Psoas muscle (tissue), 7 donors: ENCODE measurements at regions not wholly inside any gene's neighbourhood (a gene's known extent, or its start where the extent isn't known, plus 50 kb on each side); places are given as distances from the start of the nearest gene placed in this dataset.

ENCODE experiments used
- ATAC-seq, 4 donors: fragments of 200-7000 bp; cut with Tn5 transposase; one replicate each; pipeline ENCODE4 v1.9.1; 2020; ENCODE audit warnings: moderate library complexity in 3 of 4, mild to moderate bottlenecking in 2 of 4
- DNase-seq, 2 donors: peaks; one replicate each; pipeline ENCODE4 v3.0.0-alpha.2; 2020
- H3K27ac ChIP-seq: fragments of 200-600 bp; one replicate; pipeline ENCODE4 v1.8.0; 2022
- H3K27me3 ChIP-seq, 3 donors: fragments of 200-600 bp in 1 of 3; one replicate each; pipeline versions ENCODE4 v1.6.1 to v1.8.0; 2013 to 2022; ENCODE audit warnings: low read length in 2 of 3, mild to moderate bottlenecking in 2 of 3, moderate library complexity in 1 of 3; ENCODE audit not compliant: insufficient read depth in 3 of 3
- H3K36me3 ChIP-seq, 2 donors: fragments of 200-600 bp in 1 of 2; one replicate each; pipeline versions ENCODE4 v1.6.1 to v1.8.0; 2013 to 2022; ENCODE audit warnings: low read depth in 1 of 2, mild to moderate bottlenecking in 1 of 2, moderate library complexity in 1 of 2; ENCODE audit not compliant: insufficient read depth in 1 of 2
- H3K4me1 ChIP-seq: fragments of 200-600 bp; one replicate; pipeline ENCODE4 v1.8.0; 2022
- H3K4me3 ChIP-seq: fragments of 200-600 bp; one replicate; pipeline ENCODE4 v1.8.0; 2022; ENCODE audit warnings: mild to moderate bottlenecking
- H3K9me3 ChIP-seq: fragments of 200-600 bp; one replicate; pipeline ENCODE4 v1.8.0; 2022
- WGBS, 3 donors: extraction: QIAGEN DNeasy Blood & Tissue Kit; methylation state at CpG; one replicate each; pipeline versions ENCODE4 v1.1.6 to v1.1.7; 2013; 5-methylcytosine and 5-hydroxymethylcytosine counted together
- intact Hi-C, 2 donors: fragments of 100-400 bp; cut with DNase I; formaldehyde crosslinking; loops; one replicate each; pipeline versions ENCODE4 v1.11.0 to v1.14.2; 2022
- TF ChIP-seq, protein P1 (sequence below): fragments of 200-600 bp; IDR thresholded peaks from one replicate; pipeline ENCODE4 v1.8.0; 2022; ENCODE audit warnings: antibody characterized with exemption
- donor health status: healthy with polysubstance abuse.
- donor health status: DM: no; HTN: no; CAD: no; lungs with moderate emphysema.
- donor health status: Bipolar disorder and iron deficiency.
- donor health status: healthy.
- donor health status: DM: yes; HTN: yes; CAD: no.
- donor health status: DM: no; HTN: no; CAD: no.
- donor health status: DM: yes; HTN: yes; CAD: no.

DNA sequence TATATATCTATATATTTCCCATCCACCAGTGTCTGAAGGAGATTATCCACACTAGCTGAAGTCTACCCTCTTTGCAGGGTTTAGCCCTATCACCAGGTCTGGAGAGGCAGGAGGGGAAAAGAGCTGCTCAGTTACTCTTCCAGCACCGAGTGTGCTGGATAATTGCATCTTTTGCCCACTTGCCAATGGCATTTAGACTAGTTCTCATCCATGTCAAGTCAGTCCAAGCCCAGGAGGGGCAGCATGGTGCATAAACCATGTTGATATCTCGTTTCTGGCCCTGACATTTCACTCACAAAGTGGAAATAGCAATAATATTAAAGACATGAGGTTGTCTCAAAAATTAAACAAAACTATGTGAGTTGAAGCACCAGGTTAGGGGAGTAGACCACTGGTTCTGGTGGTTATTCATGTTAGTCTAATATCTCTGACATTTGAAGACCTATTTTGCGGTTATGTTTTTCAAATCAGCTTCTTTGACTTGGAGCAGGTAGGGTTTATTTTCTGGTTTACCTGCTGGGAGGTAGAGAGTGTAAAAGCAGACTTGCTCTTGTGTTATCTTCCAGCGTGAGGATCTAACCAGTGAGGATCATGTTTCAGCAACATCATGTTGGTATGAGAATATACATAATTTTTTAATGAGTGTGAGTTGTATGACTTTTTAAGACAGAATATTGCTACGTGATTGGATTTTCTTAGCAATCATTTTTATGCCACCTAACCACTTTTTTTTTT is 273.2 kb upstream of the KIRREL3 start:
- ATAC-seq: no peak
- H3K4me1 ChIP-seq: no peaks in the 10 kb centered on the region
- 50 to 60% (median 54%) methylated on average over 5 of the region's 5 CpGs for WGBS, 3 donors
- H3K27me3 ChIP-seq: peaks cover 0 to 3% (median 3%) of the 10 kb centered on the region in 3 donors
- TF ChIP-seq, protein P1, sequence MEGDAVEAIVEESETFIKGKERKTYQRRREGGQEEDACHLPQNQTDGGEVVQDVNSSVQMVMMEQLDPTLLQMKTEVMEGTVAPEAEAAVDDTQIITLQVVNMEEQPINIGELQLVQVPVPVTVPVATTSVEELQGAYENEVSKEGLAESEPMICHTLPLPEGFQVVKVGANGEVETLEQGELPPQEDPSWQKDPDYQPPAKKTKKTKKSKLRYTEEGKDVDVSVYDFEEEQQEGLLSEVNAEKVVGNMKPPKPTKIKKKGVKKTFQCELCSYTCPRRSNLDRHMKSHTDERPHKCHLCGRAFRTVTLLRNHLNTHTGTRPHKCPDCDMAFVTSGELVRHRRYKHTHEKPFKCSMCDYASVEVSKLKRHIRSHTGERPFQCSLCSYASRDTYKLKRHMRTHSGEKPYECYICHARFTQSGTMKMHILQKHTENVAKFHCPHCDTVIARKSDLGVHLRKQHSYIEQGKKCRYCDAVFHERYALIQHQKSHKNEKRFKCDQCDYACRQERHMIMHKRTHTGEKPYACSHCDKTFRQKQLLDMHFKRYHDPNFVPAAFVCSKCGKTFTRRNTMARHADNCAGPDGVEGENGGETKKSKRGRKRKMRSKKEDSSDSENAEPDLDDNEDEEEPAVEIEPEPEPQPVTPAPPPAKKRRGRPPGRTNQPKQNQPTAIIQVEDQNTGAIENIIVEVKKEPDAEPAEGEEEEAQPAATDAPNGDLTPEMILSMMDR: no peak
- DNase-seq: no peak
- no peak overlapping the region for H3K27ac ChIP-seq
- no peaks in the 10 kb centered on the region for H3K36me3 ChIP-seq
- H3K4me3 ChIP-seq: no peak overlapping the region
- no peaks in the 10 kb centered on the region for H3K9me3 ChIP-seq
- intact Hi-C loops: no loop called here

DNA sequence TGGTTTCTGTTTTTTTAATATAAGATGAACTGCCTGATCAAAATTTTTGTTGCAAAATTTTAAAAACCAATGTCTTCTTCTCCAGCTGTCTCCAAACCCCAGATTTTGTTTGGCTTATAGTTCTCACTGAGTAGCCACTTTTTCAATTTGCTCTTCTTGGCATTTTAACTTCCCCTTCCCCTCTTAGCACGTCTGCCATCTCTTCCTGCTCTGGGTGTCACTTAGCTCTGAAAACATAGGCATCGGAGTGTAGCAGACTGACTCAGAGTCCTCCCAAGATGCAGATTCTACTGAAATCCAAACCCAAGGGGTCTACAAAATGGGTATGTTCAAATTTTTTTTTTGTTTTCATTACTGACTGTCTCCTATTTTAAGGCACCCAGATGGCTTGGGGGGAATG is 270.3 kb upstream of the KIRREL3 start:
- DNase-seq (no peak), ATAC-seq (no peak)
- H3K9me3 ChIP-seq: no peaks in the 10 kb centered on the region
- peaks cover 0 to 3% (median 3%) of the 10 kb centered on the region in 3 donors for H3K27me3 ChIP-seq
- intact Hi-C loops: no loop called here
- H3K4me1 ChIP-seq: no peaks in the 10 kb centered on the region
- H3K4me3 ChIP-seq: no peak overlapping the region
- H3K27ac ChIP-seq: no peak overlapping the region
- WGBS, 3 donors: 53 to 62% (median 61%) methylated on average over 2 of the region's 2 CpGs
- TF ChIP-seq, protein P1: no peak
- H3K36me3 ChIP-seq: no peaks in the 10 kb centered on the region

DNA sequence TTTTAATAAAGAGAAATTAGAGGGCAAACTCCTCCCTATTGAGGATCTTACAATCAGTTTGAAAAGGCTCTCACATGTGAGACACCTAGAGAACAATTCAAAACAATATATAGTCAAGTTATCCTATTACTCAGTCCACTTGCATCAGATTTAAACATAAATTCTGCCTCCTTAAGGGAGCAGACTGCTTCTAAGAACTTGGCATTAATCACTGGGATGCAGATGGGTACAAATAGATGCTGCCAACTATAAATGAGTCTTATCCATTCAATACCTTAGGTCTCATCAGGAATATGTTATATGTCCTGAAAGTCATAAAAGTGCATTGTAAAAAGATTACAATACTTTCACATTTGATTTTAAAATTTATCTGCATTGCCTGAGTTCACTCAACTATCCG is 269.3 kb upstream of the KIRREL3 start:
- H3K9me3 ChIP-seq: no peaks in the 10 kb centered on the region
- ATAC-seq: no peak
- no peaks in the 10 kb centered on the region for H3K36me3 ChIP-seq
- TF ChIP-seq, protein P1: no peak
- H3K27me3 ChIP-seq: peaks cover 2 to 3% (median 3%) of the 10 kb centered on the region in 3 donors
- no peak for DNase-seq
- intact Hi-C loops: no loop called here
- H3K4me3 ChIP-seq: no peak overlapping the region
- no peaks in the 10 kb centered on the region for H3K4me1 ChIP-seq
- 93 to 95% (median 94%) methylated on average over 1 of the region's 1 CpG for WGBS, 3 donors
- no peak overlapping the region for H3K27ac ChIP-seq

DNA sequence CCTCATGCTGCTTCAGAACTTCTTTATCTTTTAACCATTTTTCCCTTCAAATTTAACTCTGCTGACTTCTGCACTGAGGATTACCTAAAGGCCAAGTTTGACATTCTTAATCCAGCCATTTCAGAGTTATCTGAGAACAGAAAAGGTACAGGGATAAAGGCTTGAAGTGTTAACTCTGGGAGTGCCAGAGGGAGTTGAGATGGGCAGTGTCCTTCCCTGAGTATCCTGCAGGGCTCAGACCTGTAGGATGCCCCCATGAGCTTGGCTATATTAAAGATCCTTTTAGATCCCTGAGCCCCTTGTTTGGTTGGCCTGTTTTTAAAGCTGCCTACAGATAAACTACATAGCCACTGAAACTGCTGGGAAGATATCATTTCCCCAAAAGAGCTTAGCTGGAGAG is 268.4 kb upstream of the KIRREL3 start:
- DNase-seq (no peak), ATAC-seq (no peak)
- no peaks in the 10 kb centered on the region for H3K9me3 ChIP-seq
- no peaks in the 10 kb centered on the region for H3K4me1 ChIP-seq
- H3K27me3 ChIP-seq: peaks cover 2 to 3% (median 3%) of the 10 kb centered on the region in 3 donors
- TF ChIP-seq, protein P1: no peak
- no peak overlapping the region for H3K4me3 ChIP-seq
- intact Hi-C loops: no loop called here
- no peak overlapping the region for H3K27ac ChIP-seq
- no peaks in the 10 kb centered on the region for H3K36me3 ChIP-seq

DNA sequence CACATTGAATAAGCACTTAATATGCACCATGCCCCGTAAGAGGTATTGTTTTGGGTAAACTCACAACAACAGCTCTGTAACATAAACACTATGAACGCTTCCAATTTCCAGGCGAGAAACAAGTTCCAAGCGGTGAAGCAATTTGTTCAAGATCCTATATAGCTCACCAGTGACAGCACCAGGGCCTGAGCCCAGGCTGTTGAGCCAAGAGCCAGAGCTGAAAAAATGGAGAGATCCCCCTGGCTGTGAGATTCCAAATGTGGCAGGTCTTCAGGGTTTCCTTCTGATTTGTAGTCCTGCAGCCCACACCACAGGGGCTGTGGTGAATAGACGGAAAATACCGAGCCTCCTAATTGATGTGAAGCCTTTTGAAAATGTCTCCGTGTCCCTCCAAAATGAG is 268.0 kb upstream of the KIRREL3 start:
- H3K4me1 ChIP-seq: no peaks in the 10 kb centered on the region
- no peak overlapping the region for H3K4me3 ChIP-seq
- H3K27me3 ChIP-seq: peaks cover 2 to 3% (median 3%) of the 10 kb centered on the region in 3 donors
- no peaks in the 10 kb centered on the region for H3K9me3 ChIP-seq
- intact Hi-C loops: no loop called here
- TF ChIP-seq, protein P1: no peak
- WGBS, 3 donors: 66 to 69% (median 66%) methylated on average over 7 of the region's 7 CpGs
- no peak overlapping the region for H3K27ac ChIP-seq
- DNase-seq: no peak
- no peaks in the 10 kb centered on the region for H3K36me3 ChIP-seq
- ATAC-seq: no peak
